ENCODE measurements at regions not wholly inside any gene's neighbourhood (a gene's known extent, or its start where the extent isn't known, plus 50 kb on each side); places are given as distances from the start of the nearest gene placed in this dataset.

DNA sequence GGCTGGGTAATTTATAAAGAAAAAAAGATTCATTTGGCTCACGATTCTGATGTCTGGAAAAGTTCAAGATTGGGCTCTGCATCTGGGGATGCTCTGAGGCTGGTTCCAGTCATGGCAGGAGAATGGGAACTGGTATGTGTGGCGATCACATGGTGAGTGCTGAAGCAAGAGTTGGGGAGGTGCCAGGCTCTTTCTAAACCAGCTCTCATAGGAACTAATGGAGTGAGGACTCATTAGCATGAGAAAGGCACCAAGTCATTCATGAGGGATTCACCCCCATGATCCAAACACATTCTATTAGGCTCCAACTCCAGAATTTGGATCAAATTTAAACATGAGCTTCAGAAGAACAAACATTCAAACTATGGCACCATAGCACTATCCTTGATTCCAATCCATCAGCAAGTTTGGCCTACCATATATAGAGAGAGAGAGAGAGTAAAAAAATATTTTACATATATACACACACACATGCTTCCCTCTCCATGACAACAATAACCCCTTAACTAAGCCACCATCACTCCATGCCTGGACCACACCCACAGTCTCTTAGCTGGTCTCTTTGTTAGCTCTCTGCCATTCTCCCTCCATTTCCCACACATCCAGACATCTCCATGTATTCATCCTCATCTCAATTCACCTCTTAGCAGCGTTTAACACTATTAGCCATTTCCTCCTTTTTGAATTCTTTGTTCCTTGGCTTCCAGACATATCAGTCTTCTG lies 57.9 kb downstream of the NPY start:
- H3K4me3 ChIP-seq (ENCODE audit: low read length), result no peak overlapping the region
- no peaks in the 10 kb centered on the region for H3K27me3 ChIP-seq (ENCODE audit: control insufficient read depth, insufficient read depth)
- WGBS, result 62% methylated on average over 3 of the region's 3 CpGs
- DNase-seq (no peak), ATAC-seq (no peak)
- H3K9me3 ChIP-seq (ENCODE audit: control insufficient read depth, low read length), result no peaks in the 10 kb centered on the region
- intact Hi-C loops (cut with DNase I), result no loop called here
- H3K27ac ChIP-seq (ENCODE audit: low read length), result no peak overlapping the region
- no peaks in the 10 kb centered on the region for H3K4me1 ChIP-seq (ENCODE audit: control insufficient read depth, insufficient read depth, low read length)

DNA sequence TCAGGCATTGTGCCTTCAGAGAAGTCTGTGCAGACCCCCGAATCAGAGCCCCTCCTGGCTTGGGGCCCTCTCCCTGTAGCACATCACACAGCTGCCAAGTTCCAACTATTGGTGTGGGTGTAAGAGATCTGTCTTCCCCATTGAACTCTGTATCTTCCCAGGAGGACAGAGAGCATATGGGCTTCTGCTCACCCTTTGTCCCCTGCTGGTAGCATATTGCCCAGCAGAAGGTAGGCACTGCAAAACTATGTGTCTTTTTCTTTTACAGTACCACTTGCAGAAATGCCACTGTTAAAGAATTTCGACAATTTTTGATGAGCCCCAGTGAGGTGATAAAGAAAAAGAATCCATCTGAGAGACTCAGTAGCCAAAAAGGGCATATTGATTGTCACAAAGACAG lies 59.6 kb downstream of the NPY start:
- no peaks in the 10 kb centered on the region for H3K4me1 ChIP-seq (ENCODE audit: control insufficient read depth, insufficient read depth, low read length)
- no peak overlapping the region for H3K4me3 ChIP-seq (ENCODE audit: low read length)
- intact Hi-C loops (cut with DNase I), result no loop called here
- ATAC-seq (no peak), DNase-seq (no peak)
- H3K27ac ChIP-seq (ENCODE audit: low read length), result no peak overlapping the region
- H3K27me3 ChIP-seq (ENCODE audit: control insufficient read depth, insufficient read depth), result no peaks in the 10 kb centered on the region
- 64% methylated on average over 2 of the region's 2 CpGs for WGBS
- H3K9me3 ChIP-seq (ENCODE audit: control insufficient read depth, low read length), result no peaks in the 10 kb centered on the region

DNA sequence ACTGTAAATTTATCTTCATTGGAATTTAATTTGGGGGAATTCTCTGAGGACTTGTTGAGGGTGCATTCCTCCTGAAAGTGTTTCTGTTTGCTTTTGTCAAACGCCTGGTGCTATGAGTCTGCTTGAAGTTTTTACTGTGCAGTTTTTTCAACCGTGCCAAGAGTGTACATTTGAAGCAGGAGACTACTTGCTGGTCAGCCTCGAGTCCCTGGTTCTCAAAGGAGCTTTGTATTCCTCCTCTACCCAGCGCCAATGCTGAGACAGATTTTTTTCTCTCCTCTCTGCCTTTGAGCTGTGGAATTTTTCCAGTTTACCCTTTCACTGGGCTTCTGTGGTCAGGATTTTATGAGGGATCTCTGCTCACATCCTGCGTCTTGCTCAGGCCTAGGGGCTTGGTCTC lies 62.1 kb downstream of the NPY start:
- intact Hi-C loops (cut with DNase I), result no loop called here
- H3K4me3 ChIP-seq (ENCODE audit: low read length), result no peak overlapping the region
- no peaks in the 10 kb centered on the region for H3K27me3 ChIP-seq (ENCODE audit: control insufficient read depth, insufficient read depth)
- no peak for ATAC-seq
- H3K4me1 ChIP-seq (ENCODE audit: control insufficient read depth, insufficient read depth, low read length), result no peaks in the 10 kb centered on the region
- DNase-seq, result no peak
- no peak overlapping the region for H3K27ac ChIP-seq (ENCODE audit: low read length)
- 50% methylated on average over 5 of the region's 5 CpGs for WGBS
- H3K9me3 ChIP-seq (ENCODE audit: control insufficient read depth, low read length), result no peaks in the 10 kb centered on the region

- DNase-seq, result no peak
- intact Hi-C loops (cut with DNase I), result no loop called here
- WGBS, result 96% methylated on average over 3 of the region's 3 CpGs
- Histone ChIP-seq H3K4me1 (ENCODE audit: control insufficient read depth, insufficient read depth, low read length) (no peaks in the 10 kb centered on the region), H3K27me3 (ENCODE audit: control insufficient read depth, insufficient read depth) (no peaks in the 10 kb centered on the region), H3K4me3 (ENCODE audit: low read length) (no peak overlapping the region), H3K9me3 (ENCODE audit: control insufficient read depth, low read length) (no peaks in the 10 kb centered on the region), H3K27ac (ENCODE audit: low read length) (no peak overlapping the region)
- ATAC-seq, result no peak
Observed at GRCh38 chr7:24346716-24347115, 62.7 kb downstream of the NPY start.

DNA sequence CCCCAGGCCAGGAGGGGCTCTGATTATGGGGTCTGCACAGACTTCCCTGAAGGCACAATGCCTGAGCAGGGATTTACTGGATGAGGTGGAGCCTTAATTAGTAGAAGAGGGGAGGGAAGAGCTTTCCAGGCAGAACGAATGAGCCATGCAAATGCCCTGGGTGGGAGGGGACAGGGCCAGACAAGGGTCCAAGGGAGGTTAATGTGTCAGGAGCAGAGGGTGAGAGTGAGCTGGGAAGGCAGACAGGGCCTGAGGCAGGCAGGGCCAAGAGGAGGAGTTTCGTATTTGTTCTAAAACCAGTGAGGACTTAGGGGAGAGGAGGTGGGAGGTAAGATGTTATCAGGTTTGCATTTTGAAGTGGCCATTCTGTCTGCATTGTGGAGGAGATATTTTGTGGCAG lies 65.3 kb downstream of the NPY start:
- no peak overlapping the region for H3K27ac ChIP-seq (ENCODE audit: low read length)
- no peaks in the 10 kb centered on the region for H3K4me1 ChIP-seq (ENCODE audit: control insufficient read depth, insufficient read depth, low read length)
- H3K9me3 ChIP-seq (ENCODE audit: control insufficient read depth, low read length), result no peaks in the 10 kb centered on the region
- 30% methylated on average over 2 of the region's 2 CpGs for WGBS
- intact Hi-C loops (cut with DNase I), result no loop called here
- no peaks in the 10 kb centered on the region for H3K27me3 ChIP-seq (ENCODE audit: control insufficient read depth, insufficient read depth)
- ATAC-seq (no peak), DNase-seq (no peak)
- H3K4me3 ChIP-seq (ENCODE audit: low read length), result no peak overlapping the region

DNA sequence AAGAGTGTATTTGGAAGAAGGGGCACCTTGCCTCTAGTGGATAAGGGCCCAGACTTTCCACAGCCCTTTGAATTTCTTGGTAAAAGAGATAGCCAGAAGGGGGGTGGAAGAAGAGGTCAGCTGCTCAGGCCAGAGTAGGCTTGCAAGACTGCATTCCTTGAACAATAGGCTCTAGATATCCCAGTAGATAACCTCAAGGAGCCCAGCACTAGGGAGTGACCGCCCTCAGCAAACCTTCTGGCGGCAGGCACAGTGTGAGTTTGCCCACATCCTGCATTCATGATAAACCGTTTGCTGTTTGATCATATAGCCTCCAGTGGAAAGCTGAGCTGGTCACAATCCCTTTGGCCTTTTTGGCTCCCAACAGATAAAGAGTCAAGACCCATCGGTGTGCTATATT lies 70.5 kb downstream of the NPY start:
- H3K27me3 ChIP-seq (ENCODE audit: control insufficient read depth, insufficient read depth), result no peaks in the 10 kb centered on the region
- intact Hi-C loops (cut with DNase I), result no loop called here
- ATAC-seq (no peak), DNase-seq (no peak)
- no peak overlapping the region for H3K27ac ChIP-seq (ENCODE audit: low read length)
- no peaks in the 10 kb centered on the region for H3K9me3 ChIP-seq (ENCODE audit: control insufficient read depth, low read length)
- no peak overlapping the region for H3K4me3 ChIP-seq (ENCODE audit: low read length)
- 77% methylated on average over 4 of the region's 4 CpGs for WGBS
- no peaks in the 10 kb centered on the region for H3K4me1 ChIP-seq (ENCODE audit: control insufficient read depth, insufficient read depth, low read length)

- intact Hi-C loops (cut with DNase I), result no loop called here
- Histone ChIP-seq H3K27ac (ENCODE audit: low read length) (no peak overlapping the region), H3K9me3 (ENCODE audit: control insufficient read depth, low read length) (no peaks in the 10 kb centered on the region), H3K4me3 (ENCODE audit: low read length) (no peak overlapping the region), H3K4me1 (ENCODE audit: control insufficient read depth, insufficient read depth, low read length) (no peaks in the 10 kb centered on the region), H3K27me3 (ENCODE audit: control insufficient read depth, insufficient read depth) (no peaks in the 10 kb centered on the region)
- no peak for ATAC-seq
- DNase-seq, result no peak
- 82% methylated on average over 6 of the region's 6 CpGs for WGBS
Observed at GRCh38 chr7:24356718-24357386, 72.9 kb downstream of the NPY start.

- 75% methylated on average over 3 of the region's 3 CpGs for WGBS
Observed at GRCh38 chr7:24361001-24361400, 77.0 kb downstream of the NPY start.

GRCh38 chr7:24365606-24366005 lies 81.6 kb downstream of the NPY start:
- Histone ChIP-seq H3K27me3 (ENCODE audit: control insufficient read depth, insufficient read depth) (no peaks in the 10 kb centered on the region), H3K4me1 (ENCODE audit: control insufficient read depth, insufficient read depth, low read length) (no peaks in the 10 kb centered on the region), H3K9me3 (ENCODE audit: control insufficient read depth, low read length) (no peaks in the 10 kb centered on the region), H3K27ac (ENCODE audit: low read length) (no peak overlapping the region), H3K4me3 (ENCODE audit: low read length) (no peak overlapping the region)
- DNase-seq (no peak), ATAC-seq (no peak)
- intact Hi-C loops (cut with DNase I), result no loop called here
- 83% methylated on average over 1 of the region's 1 CpG for WGBS

More at GRCh38 chr7:24361001-24361400, 77.0 kb downstream of the NPY start:
- DNase-seq, result no peak
- no peak overlapping the region for H3K27ac ChIP-seq (ENCODE audit: low read length)
- H3K4me1 ChIP-seq (ENCODE audit: control insufficient read depth, insufficient read depth, low read length), result no peaks in the 10 kb centered on the region
- H3K27me3 ChIP-seq (ENCODE audit: control insufficient read depth, insufficient read depth), result no peaks in the 10 kb centered on the region
- intact Hi-C loops (cut with DNase I), result no loop called here
- no peak for ATAC-seq
- no peaks in the 10 kb centered on the region for H3K9me3 ChIP-seq (ENCODE audit: control insufficient read depth, low read length)
- H3K4me3 ChIP-seq (ENCODE audit: low read length), result no peak overlapping the region

- DNase-seq (no peak), ATAC-seq (no peak)
- Histone ChIP-seq H3K4me1 (ENCODE audit: control insufficient read depth, insufficient read depth, low read length) (no peaks in the 10 kb centered on the region), H3K9me3 (ENCODE audit: control insufficient read depth, low read length) (no peaks in the 10 kb centered on the region), H3K27ac (ENCODE audit: low read length) (no peak overlapping the region), H3K27me3 (ENCODE audit: control insufficient read depth, insufficient read depth) (no peaks in the 10 kb centered on the region), H3K4me3 (ENCODE audit: low read length) (no peak overlapping the region)
- intact Hi-C loops (cut with DNase I), result no loop called here
- WGBS, result 74% methylated on average over 4 of the region's 4 CpGs
Observed at GRCh38 chr7:24366876-24367275, 82.9 kb downstream of the NPY start.

- no peak for ATAC-seq
- no peaks in the 10 kb centered on the region for H3K4me1 ChIP-seq (ENCODE audit: control insufficient read depth, insufficient read depth, low read length)
Observed at GRCh38 chr7:24368161-24368560, 84.2 kb downstream of the NPY start.

More at GRCh38 chr7:24368161-24368560, 84.2 kb downstream of the NPY start:
- no peak overlapping the region for H3K4me3 ChIP-seq (ENCODE audit: low read length)
- no peaks in the 10 kb centered on the region for H3K27me3 ChIP-seq (ENCODE audit: control insufficient read depth, insufficient read depth)
- H3K27ac ChIP-seq (ENCODE audit: low read length), result no peak overlapping the region
- intact Hi-C loops (cut with DNase I), result no loop called here
- H3K9me3 ChIP-seq (ENCODE audit: control insufficient read depth, low read length), result no peaks in the 10 kb centered on the region
- DNase-seq, result no peak
- 75% methylated on average over 2 of the region's 2 CpGs for WGBS
